ENCODE measurements at regions not wholly inside any gene's neighbourhood (a gene's known extent, or its start where the extent isn't known, plus 50 kb on each side); places are given as distances from the start of the nearest gene placed in this dataset.
A peak's percentile ranks its signal among the peaks of the same experiment; 100 is the strongest.

- TF ChIP-seq EP300 (IDR thresholded peaks at IDR 0.05) (no peak), POLR2AphosphoS5 (IDR thresholded peaks at IDR 0.05) (no peak), CTCF (IDR thresholded peaks at IDR 0.05) (no peak), POLR2A (IDR thresholded peaks at IDR 0.05) (no peak)
- 87% methylated on average over 2 of the region's 2 CpGs for WGBS
- Histone ChIP-seq H3K27me3 (no peaks in the 10 kb centered on the region), H3K9me3 (no peaks in the 10 kb centered on the region), H3K27ac (no peak overlapping the region), H3K4me3 (no peak overlapping the region), H3K36me3 (no peaks in the 10 kb centered on the region), H3K4me1 (peaks cover 9% of the 10 kb centered on the region)
- no peak for DNase-seq (ENCODE audit: low spot score in 2 of 2)
These were observed 81.9 kb upstream of the ATXN3L start for GRCh38 chrX:13401724-13402123.

- Histone ChIP-seq H3K4me1 (peaks cover 9% of the 10 kb centered on the region), H3K36me3 (no peaks in the 10 kb centered on the region), H3K27ac (no peak overlapping the region), H3K4me3 (no peak overlapping the region), H3K9me3 (no peaks in the 10 kb centered on the region), H3K27me3 (no peaks in the 10 kb centered on the region)
- 78% methylated on average over 1 of the region's 1 CpG for WGBS
- no peak for TF ChIP-seq EP300 (IDR thresholded peaks at IDR 0.05)
- TF ChIP-seq POLR2A (IDR thresholded peaks at IDR 0.05), result no peak
- no peak for TF ChIP-seq POLR2AphosphoS5 (IDR thresholded peaks at IDR 0.05)
- no peak for TF ChIP-seq CTCF (IDR thresholded peaks at IDR 0.05)
- no peak for DNase-seq (ENCODE audit: low spot score in 2 of 2)
These were observed 79.0 kb upstream of the ATXN3L start for GRCh38 chrX:13398839-13399238.

DNA sequence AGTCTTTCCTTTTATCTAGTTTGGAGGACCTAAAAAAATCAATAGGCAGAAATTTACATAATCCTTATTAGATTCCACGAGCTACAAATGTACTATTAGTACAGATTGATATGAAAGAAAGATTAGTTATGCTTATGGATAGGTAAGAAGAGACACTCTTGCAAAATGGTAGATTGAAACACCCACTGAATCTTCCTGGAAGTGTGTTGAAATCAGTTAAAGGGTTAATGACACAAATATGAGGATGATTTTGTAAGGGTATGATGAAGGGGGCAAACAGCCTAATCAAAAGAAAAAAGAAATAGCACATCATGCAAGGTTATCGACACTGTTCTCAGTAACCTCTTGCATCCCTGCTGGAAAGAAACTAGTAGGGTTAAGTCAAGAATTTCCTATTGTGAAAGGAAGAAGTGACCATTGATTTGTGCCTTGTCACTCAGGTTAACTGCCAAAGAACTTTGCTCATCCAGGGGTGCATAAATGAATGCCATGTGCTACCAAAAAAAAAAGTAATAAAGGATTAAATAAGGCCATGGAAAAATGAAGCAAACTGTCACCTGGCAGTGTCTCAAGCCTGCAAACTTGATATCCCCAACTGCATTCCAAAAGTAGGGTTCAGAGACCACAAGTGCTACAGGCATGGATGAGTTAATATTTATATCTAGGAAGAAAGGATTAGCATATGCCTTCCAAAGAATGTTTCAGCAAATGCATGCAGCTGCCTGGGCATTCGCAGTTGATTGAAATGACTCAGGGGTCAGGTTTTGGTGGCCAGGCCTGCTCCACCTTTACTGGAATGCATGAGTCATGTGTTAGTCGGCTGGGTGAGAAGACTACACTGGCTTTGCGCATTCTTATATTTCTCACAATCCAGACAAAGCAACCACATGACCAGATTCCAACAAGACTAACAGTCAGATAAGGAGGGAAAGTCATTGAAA is 78.3 kb upstream of the ATXN3L start:
- TF ChIP-seq POLR2AphosphoS5 (IDR thresholded peaks at IDR 0.05), result no peak
- TF ChIP-seq CTCF (IDR thresholded peaks at IDR 0.05), result no peak
- TF ChIP-seq POLR2A (IDR thresholded peaks at IDR 0.05), result no peak
- no peak for TF ChIP-seq EP300 (IDR thresholded peaks at IDR 0.05)
- DNase-seq (ENCODE audit: low spot score in 2 of 2), result peak in 1 of 2 donors; percentile 66
- Histone ChIP-seq H3K4me1 (peaks cover 9% of the 10 kb centered on the region), H3K4me3 (no peak overlapping the region), H3K36me3 (no peaks in the 10 kb centered on the region), H3K27me3 (no peaks in the 10 kb centered on the region), H3K9me3 (no peaks in the 10 kb centered on the region), H3K27ac (no peak overlapping the region)
- WGBS, result 52% methylated on average over 5 of the region's 5 CpGs

DNA sequence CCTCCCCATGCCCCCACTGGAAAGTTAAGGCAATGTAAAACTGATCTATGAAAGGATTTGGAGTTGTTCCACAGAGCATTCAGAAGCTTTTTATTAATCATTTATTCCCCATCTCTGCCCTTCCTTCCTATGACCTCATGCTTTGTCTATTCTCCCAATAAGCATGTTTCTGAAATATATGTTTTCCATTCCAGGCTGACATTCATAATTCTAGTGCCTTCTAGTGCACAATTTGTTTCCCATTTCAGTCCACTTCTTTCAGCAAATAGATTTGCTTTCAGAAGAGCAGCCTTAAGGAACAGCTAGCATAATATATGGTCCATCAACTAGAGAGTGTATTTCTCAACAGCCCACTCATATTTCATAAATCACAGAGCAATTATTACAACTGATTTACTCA is 77.1 kb upstream of the ATXN3L start:
- no peaks in the 10 kb centered on the region for H3K36me3 ChIP-seq
- no peak for DNase-seq (ENCODE audit: low spot score in 2 of 2)
- no peaks in the 10 kb centered on the region for H3K27me3 ChIP-seq
- peaks cover 9% of the 10 kb centered on the region for H3K4me1 ChIP-seq
- no peak overlapping the region for H3K4me3 ChIP-seq
- H3K27ac ChIP-seq, result no peak overlapping the region
- TF ChIP-seq POLR2A (IDR thresholded peaks at IDR 0.05) (no peak), POLR2AphosphoS5 (IDR thresholded peaks at IDR 0.05) (no peak), EP300 (IDR thresholded peaks at IDR 0.05) (no peak), CTCF (IDR thresholded peaks at IDR 0.05) (no peak)
- H3K9me3 ChIP-seq, result no peaks in the 10 kb centered on the region

DNA sequence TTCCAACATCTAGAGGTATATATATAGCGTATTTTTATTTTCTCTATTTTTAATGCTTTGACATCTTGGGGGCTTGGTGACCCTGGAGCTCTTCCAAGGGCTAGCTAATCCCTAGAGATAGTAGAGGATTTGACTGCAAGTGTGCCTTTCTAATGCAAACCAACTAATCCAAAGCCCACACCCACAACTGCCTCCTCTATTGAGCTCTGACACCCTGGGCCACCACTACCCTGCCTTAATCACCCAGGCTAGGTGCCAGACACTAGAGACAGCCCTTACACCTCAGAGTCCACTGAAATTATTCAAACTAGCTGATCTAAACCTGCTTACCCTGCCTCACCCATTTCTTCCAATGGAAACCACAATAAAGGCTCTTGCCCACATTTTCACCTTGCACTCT is 69.6 kb upstream of the ATXN3L start:
- Histone ChIP-seq H3K27me3 (no peaks in the 10 kb centered on the region), H3K9me3 (no peaks in the 10 kb centered on the region), H3K4me1 (no peaks in the 10 kb centered on the region), H3K36me3 (no peaks in the 10 kb centered on the region), H3K4me3 (no peak overlapping the region), H3K27ac (no peak overlapping the region)
- 81% methylated on average over 1 of the region's 1 CpG for WGBS
- DNase-seq (ENCODE audit: low spot score in 2 of 2), result no peak
- no peak for TF ChIP-seq CTCF (IDR thresholded peaks at IDR 0.05)
- no peak for TF ChIP-seq POLR2AphosphoS5 (IDR thresholded peaks at IDR 0.05)
- TF ChIP-seq POLR2A (IDR thresholded peaks at IDR 0.05), result no peak
- no peak for TF ChIP-seq EP300 (IDR thresholded peaks at IDR 0.05)
